T47D (cell line): ENCODE measurements at regions not wholly inside any gene's neighbourhood (a gene's known extent, or its start where the extent isn't known, plus 50 kb on each side); places are given as distances from the start of the nearest gene placed in this dataset.

Experiments used
- DNase-seq, 2 experiments: peaks; one replicate each; pipeline versions ENCODE4 v3.0.0 to v3.0.0-alpha.2; 2011 to 2012; ENCODE audit warnings: low read depth in 1 of 2, low spot score in 1 of 2
- JUND ChIP-seq: IDR thresholded peaks from 2 replicates; pipeline ENCODE4 v1.6.1; 2012; ENCODE audit warnings: low read depth
- in situ Hi-C: cut with HindIII; loops from 2 replicates; pipeline ENCODE4 v1.10.0; 2016; ENCODE audit warnings: low sequenced_read_pairs, low pct_unique_long_range_greater_than_20kb

DNA sequence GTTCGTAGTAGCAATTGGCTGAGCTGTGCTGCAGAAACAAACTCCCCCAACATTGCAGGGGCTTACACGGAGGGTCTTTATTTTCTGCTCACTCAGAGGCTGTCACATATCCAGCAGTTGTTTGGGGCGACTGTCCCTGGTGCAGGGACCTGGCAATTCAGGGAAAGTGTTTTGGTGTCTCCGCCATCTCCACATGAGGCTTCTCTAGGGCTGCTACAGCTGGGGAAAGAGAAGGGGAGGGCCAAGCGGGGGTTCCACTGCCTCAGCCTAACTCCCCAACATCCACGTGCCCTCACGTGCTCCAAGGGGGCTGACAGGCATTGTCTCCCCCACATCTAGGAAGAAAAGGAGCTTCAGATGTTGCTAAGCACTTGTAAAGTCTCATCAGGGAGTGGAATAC, 61.3 kb upstream of the NXT1 start:
- no peak for TF ChIP-seq JUND
- DNase-seq = no peak
- in situ Hi-C loops = no loop called here

DNA sequence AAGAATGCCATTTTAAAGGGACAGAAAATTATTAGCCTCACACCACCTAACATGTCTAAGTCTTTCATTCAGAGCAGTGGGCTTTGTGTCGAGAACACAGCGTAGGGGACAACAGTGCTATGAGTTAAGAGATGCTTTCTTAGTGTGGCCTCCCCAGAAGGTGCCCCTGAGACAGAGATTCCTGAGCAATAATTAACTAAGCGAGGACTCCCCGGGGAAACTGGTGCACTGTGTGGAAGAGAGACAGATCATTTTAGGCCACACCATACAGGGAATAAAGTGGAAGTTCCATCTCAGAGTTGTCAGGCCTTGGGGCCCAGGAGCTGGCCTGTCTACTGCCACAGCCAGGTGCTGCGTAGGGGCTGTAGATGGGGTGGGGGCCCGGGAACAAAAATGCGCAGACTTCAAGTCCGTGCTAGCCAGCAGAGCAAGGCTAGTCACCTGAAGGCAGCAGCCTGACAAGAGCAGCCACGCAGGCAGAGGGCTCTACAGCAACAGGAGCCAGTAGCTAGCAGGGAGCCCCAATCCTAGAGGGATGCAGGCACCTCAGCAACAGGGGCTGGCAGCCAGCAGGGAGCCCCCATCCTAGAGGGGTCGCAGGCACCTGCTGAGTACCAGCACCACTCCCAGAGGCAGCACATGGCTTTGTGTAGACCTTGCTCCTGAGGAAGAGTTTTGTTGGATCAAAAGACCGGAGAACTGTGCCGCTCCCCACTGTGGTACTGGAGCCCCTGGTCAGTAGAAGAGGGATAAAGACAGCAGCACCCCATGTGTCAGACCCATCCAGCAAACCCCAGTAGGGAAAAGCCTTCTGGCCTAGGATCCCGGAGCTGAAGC, 63.0 kb upstream of the NXT1 start:
- TF ChIP-seq JUND = no peak
- no peak for DNase-seq
- in situ Hi-C loops = no loop called here

DNA sequence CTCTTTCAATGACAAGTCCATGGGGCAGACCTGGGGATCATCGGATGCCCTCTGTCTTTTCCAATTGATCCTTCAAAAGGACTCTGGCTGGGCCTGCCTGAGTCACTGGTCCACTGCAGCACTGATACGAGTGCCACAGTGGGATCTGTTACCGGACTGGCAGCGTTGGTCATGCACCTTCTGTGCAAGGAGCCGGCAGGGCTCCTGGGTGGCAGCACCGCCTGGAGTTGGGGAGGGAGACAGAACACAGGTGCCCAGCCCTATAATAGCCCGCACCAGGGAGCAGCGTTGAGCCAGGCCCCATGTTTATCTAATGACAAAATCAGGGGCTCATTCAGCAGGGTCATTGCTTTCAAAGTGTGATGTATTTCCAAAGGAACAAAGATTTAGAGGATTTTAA, 64.2 kb upstream of the NXT1 start:
- in situ Hi-C loops = no loop called here

DNA sequence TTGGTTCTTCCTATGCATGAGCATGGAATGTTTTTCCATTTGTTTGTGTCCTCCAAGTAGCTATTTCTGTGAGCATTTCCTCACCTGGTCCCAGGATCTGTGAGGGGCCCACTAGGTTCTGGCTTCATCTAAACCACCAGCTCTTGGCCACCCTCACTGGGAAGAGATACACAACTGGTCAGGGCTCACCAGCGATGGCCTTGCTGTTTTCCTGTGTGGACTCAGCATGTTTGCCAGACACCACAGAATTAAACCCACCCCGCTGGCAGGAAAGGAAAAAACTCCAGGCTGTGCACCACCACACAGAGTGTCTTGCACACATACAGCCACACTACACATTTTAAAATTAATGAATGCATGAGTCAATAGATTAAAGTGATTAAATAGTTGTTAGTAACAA, 65.1 kb upstream of the NXT1 start:
- no peak for TF ChIP-seq JUND
- DNase-seq = no peak
- in situ Hi-C loops = no loop called here

More for the DNA sequence above, 64.2 kb upstream of the NXT1 start:
- no peak for TF ChIP-seq JUND
- DNase-seq = no peak

DNA sequence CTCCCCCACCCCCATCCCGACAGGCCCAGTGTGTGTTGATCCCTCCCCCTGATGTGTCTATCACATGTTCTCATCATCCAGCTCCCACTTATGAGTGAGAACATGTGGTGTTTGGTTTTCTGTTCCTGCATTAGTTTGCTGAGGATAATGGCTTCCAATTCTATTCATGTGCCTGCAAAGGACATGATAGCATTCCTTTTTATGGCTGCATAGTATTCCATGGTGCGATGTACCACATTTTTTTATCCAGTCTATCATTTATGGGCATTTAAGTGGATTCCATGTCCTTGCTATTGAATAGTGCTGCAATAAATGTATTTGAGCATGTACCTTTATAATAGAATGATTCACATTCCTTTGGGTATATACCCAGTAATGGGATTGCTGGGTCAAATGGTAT, 66.6 kb upstream of the NXT1 start:
- TF ChIP-seq JUND = no peak
- no peak for DNase-seq
- in situ Hi-C loops = no loop called here

DNA sequence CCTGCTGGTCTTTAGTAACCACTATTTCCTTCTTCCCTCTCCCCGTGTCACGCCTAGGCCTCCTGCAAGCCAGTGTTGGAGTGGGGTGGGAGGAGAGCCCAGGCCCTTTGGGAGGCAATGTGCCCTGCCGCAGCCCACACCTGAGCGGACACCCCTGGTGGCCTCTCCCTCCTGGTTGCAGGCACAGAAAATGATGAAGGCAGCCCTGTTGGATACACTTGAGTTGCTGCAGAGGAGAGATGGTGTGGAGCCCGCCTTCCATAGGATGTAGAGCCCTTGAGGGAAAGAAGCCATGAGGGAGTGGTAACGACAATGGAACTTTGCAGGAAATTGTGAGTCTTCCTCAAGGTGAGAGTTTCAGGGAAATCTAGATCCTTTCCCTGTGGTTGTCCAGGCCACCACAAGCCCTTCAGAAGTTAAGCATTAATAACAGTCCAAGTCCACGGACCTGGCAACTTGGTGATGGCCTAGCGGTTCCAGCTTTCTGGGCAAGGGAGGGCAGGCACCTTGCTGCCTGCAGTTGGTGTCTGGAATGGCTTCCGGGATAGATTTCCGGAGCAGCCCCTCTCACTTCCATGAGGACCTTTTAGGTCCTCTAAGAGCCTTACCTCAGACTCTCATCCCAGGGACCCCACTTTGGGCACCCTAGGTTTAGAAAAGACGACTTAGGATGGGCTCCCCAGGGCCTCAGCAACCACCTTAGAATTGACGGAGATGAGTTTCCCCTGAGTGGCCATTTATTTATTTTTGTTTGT, 67.3 kb upstream of the NXT1 start:
- DNase-seq = no peak
- TF ChIP-seq JUND = no peak
- in situ Hi-C loops = no loop called here

DNA sequence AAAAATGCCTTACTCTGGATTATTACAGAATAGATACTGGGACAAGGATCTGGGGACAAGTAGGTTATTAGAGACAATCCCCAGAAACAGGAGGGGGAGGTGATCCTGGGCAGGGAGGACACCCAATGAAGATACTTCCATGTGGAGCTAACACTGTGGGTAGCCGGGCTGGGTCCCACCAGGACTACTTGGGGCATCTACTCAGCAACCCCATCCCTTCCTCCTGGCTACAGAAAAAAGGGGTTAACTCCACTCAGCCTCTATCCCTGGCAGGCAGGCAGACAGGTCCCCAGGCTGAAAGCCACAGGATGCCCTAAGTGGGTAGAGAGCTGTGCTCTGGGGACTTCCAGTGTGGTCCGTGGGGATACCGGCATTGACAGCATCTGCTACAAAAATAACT, 68.0 kb upstream of the NXT1 start:
- in situ Hi-C loops = no loop called here
- no peak for TF ChIP-seq JUND
- no peak for DNase-seq

DNA sequence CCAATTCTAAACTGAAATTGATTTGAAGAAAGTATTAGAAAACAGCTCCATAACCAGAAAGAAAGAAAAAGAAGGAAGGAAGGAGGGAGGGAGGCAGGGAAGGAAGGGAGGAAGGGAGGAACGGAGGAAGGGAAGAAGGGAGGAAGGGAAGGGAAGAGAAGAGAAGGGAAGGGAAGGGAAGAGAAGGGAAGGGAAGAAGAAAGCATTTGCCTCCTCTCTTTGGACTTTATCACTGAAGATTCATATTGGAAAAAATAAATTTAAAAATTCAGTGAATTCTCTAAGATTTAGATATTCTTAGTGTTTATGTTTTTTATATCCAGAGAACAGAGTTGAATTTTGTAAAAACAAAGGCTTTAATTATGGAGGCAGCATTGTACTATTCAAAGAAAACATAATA, 68.5 kb upstream of the NXT1 start:
- in situ Hi-C loops = no loop called here
- TF ChIP-seq JUND = no peak

DNA sequence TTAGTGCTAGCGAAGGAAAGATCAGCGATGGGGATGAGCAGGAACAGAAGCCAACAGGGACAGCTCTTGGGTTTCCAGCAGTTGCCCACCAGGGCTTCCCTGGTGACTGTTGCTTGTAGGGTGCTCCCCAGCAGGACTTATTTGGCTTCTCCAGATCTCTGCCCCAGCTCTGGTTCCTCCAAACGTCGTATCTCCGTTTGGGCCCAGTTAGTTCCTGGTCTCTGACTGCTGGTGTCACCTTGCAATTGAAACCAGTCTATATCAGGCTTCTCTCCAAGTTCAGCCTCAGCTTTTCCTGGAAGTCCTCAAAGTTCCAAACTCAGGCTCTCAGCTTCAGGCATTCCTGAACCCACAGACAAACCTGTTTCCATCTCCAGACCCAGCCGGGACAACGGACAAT, 70.8 kb upstream of the NXT1 start:
- DNase-seq = no peak
- in situ Hi-C loops = no loop called here
- TF ChIP-seq JUND = no peak

More for the DNA sequence above, 68.5 kb upstream of the NXT1 start:
- DNase-seq = no peak

DNA sequence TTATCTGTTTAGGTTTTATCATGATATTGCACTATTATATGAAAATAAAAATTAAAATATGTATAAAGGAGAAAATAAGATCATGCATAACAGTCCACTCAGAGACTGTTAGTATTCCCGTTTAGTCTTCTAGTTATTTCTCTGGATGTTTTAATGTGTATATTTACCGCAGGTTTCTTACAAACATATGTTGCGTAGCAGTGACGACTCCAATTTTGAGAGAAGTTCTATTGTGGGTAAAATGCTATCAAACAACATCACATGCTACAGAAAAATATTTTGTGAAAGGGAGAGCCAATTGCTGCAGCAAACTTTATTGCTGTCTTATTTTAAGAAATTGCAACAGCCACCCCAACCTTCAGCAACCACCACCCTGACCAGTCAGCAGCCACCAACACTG, 72.4 kb upstream of the NXT1 start:
- no peak for DNase-seq
- in situ Hi-C loops = no loop called here
- no peak for TF ChIP-seq JUND

DNA sequence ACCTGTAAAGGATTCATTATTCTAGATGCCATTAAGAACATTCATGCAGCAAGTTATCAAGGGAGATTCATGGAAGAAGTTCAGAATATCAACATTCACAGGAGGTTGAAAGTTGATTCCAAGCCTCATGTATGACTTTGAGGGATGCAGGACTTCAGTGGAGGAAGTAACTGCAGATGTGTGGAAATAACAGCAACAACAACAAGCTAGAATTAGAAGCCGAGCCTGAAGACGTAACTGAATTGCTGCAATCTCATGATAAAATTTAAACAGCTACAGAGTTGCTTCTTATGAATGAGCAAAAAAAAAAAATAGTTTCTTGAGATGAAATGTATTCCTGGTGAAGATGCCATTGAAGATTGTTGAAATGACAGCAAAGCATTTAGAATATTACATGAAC, 73.3 kb upstream of the NXT1 start:
- DNase-seq = no peak
- TF ChIP-seq JUND = no peak
- in situ Hi-C loops = no loop called here

DNA sequence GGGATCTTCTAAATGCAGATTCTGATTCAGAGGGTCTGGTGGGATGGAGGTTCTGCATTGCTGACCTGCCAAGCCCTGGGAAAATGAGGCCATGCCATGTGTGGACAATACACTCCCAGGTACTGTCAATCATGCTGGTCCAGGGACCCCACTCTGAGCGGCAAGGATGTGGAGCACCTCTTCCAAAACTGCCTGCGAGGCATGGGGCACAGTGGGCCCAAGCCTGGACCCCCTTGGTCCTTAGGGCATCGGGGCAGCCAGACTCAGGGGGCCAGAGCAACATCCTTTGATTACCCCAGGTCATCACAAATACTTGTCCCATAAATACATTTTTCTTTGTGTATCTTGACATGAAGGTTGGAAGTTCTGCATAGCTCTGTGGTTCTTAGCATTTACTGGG, 76.8 kb upstream of the NXT1 start:
- no peak for DNase-seq
- in situ Hi-C loops = no loop called here
- TF ChIP-seq JUND = no peak
